ENCODE measurements at regions not wholly inside any gene's neighbourhood (a gene's known extent, or its start where the extent isn't known, plus 50 kb on each side); places are given as distances from the start of the nearest gene placed in this dataset.
"Not testable (repeated sequence)": the region's sequence is repeated elsewhere in the genome, so short reads cannot be mapped to it uniquely, and the experiment has no call there.

- DNase-seq (ENCODE audit: low read depth in 2 of 3, low spot score in 2 of 3) = not testable (repeated sequence)
These were observed 220.0 kb downstream of the SYK start for GRCh38 chr9:91021656-91022055.

GRCh38 chr9:91023741-91024140 lies 222.1 kb downstream of the SYK start:
- no peak for DNase-seq (ENCODE audit: low read depth in 2 of 3, low spot score in 2 of 3)

- no peak for DNase-seq (ENCODE audit: low read depth in 2 of 3, low spot score in 2 of 3)
These were observed 223.2 kb downstream of the SYK start for GRCh38 chr9:91024841-91025240.

GRCh38 chr9:91025856-91026255 lies 224.2 kb downstream of the SYK start:
- DNase-seq (ENCODE audit: low read depth in 2 of 3, low spot score in 2 of 3) = no peak

GRCh38 chr9:91026266-91026665 lies 224.6 kb downstream of the SYK start:
- no peak for DNase-seq (ENCODE audit: low read depth in 2 of 3, low spot score in 2 of 3)

- DNase-seq (ENCODE audit: low read depth in 2 of 3, low spot score in 2 of 3) = no peak
These were observed 225.4 kb downstream of the SYK start for GRCh38 chr9:91027005-91027404.

- no peak for DNase-seq (ENCODE audit: low read depth in 2 of 3, low spot score in 2 of 3)
These were observed 226.7 kb downstream of the SYK start for GRCh38 chr9:91028166-91028827.

- no peak for DNase-seq (ENCODE audit: low read depth in 2 of 3, low spot score in 2 of 3)
These were observed 228.2 kb downstream of the SYK start for GRCh38 chr9:91029650-91030361.

GRCh38 chr9:91032121-91032531 lies 230.5 kb downstream of the SYK start:
- DNase-seq (ENCODE audit: low read depth in 2 of 3, low spot score in 2 of 3) = no peak

GRCh38 chr9:91033270-91033669 lies 231.7 kb downstream of the SYK start:
- DNase-seq (ENCODE audit: low read depth in 2 of 3, low spot score in 2 of 3) = no peak

GRCh38 chr9:91033797-91034196 lies 232.2 kb downstream of the SYK start:
- DNase-seq (ENCODE audit: low read depth in 2 of 3, low spot score in 2 of 3) = peak in 2 of 3 experiments; percentile 39 to 68

GRCh38 chr9:91034521-91034920 lies 232.9 kb downstream of the SYK start:
- DNase-seq (ENCODE audit: low read depth in 2 of 3, low spot score in 2 of 3) = no peak

- no peak for DNase-seq (ENCODE audit: low read depth in 2 of 3, low spot score in 2 of 3)
These were observed 233.6 kb downstream of the SYK start for GRCh38 chr9:91034976-91035824.

- DNase-seq (ENCODE audit: low read depth in 2 of 3, low spot score in 2 of 3) = no peak
These were observed 234.2 kb downstream of the SYK start for GRCh38 chr9:91035825-91036208.

GRCh38 chr9:91036356-91036755 lies 234.7 kb downstream of the SYK start:
- no peak for DNase-seq (ENCODE audit: low read depth in 2 of 3, low spot score in 2 of 3)

GRCh38 chr9:91036826-91037510 lies 235.3 kb downstream of the SYK start:
- DNase-seq (ENCODE audit: low read depth in 2 of 3, low spot score in 2 of 3) = peak in 2 of 3 experiments; percentile 50 to 52

- DNase-seq (ENCODE audit: low read depth in 2 of 3, low spot score in 2 of 3) = no peak
These were observed 236.2 kb downstream of the SYK start for GRCh38 chr9:91037511-91038482.

GRCh38 chr9:91038483-91039124 lies 237.0 kb downstream of the SYK start:
- no peak for DNase-seq (ENCODE audit: low read depth in 2 of 3, low spot score in 2 of 3)

GRCh38 chr9:91039125-91039834 lies 237.7 kb downstream of the SYK start:
- no peak for DNase-seq (ENCODE audit: low read depth in 2 of 3, low spot score in 2 of 3)

All from activated CD8-positive, alpha-beta memory T cell treated with anti-CD3 and anti-CD28 coated beads for 48 hours (primary cell).